ENCODE measurements at regions not wholly inside any gene's neighbourhood (a gene's known extent, or its start where the extent isn't known, plus 50 kb on each side); places are given as distances from the start of the nearest gene placed in this dataset.

- H3K4me1 Mint-ChIP-seq (ENCODE audit: low read depth, unreplicated experiment), result no peaks in the 10 kb centered on the region
- no peak overlapping the region for H3K4me3 ChIP-seq (ENCODE audit: low read depth, low read length)
- POLR2A ChIA-PET, result no interaction called here
- DNase-seq, result no peak
- H3K27ac Mint-ChIP-seq (ENCODE audit: unreplicated experiment), result no peak overlapping the region
- H3K27me3 Mint-ChIP-seq (ENCODE audit: insufficient read depth, unreplicated experiment), result peaks cover 21% of the 10 kb centered on the region
- intact Hi-C loops (cut with micrococcal nuclease; ENCODE audit: unreplicated experiment), result no loop called here
- no peaks in the 10 kb centered on the region for H3K9me3 Mint-ChIP-seq (ENCODE audit: unreplicated experiment)
- no TSS peak for BruUV-seq (replicated peaks)
- H3K9me3 ChIP-seq, result no peaks in the 10 kb centered on the region
- no peaks in the 10 kb centered on the region for H3K36me3 Mint-ChIP-seq (ENCODE audit: insufficient read depth, unreplicated experiment)
- H3K4me1 ChIP-seq, result 0 out of 2 replicates have a peak, but pooled peaks cover 4% of the 10 kb centered on the region
- TF ChIP-seq, protein P1, sequence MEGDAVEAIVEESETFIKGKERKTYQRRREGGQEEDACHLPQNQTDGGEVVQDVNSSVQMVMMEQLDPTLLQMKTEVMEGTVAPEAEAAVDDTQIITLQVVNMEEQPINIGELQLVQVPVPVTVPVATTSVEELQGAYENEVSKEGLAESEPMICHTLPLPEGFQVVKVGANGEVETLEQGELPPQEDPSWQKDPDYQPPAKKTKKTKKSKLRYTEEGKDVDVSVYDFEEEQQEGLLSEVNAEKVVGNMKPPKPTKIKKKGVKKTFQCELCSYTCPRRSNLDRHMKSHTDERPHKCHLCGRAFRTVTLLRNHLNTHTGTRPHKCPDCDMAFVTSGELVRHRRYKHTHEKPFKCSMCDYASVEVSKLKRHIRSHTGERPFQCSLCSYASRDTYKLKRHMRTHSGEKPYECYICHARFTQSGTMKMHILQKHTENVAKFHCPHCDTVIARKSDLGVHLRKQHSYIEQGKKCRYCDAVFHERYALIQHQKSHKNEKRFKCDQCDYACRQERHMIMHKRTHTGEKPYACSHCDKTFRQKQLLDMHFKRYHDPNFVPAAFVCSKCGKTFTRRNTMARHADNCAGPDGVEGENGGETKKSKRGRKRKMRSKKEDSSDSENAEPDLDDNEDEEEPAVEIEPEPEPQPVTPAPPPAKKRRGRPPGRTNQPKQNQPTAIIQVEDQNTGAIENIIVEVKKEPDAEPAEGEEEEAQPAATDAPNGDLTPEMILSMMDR (IDR thresholded peaks at IDR 0.05; ENCODE audit: insufficient read depth in 1 of 2, low read depth in 1 of 2, low read length in 1 of 2, severe bottlenecking in 1 of 2, unreplicated experiment in 1 of 2), result no peak
- H3K4me3 Mint-ChIP-seq (ENCODE audit: unreplicated experiment), result no peak overlapping the region
- H3K36me3 ChIP-seq (ENCODE audit: control insufficient read depth, insufficient read depth, low read length), result no peaks in the 10 kb centered on the region
- no peaks in the 10 kb centered on the region for H3K27me3 ChIP-seq (replicated peaks; ENCODE audit: control insufficient read depth, insufficient read depth, low read length)
- CTCF ChIA-PET, result no interaction called here
Measured at GRCh38 chr17:33457477-33457876, 164.4 kb upstream of the ASIC2 start.

DNA sequence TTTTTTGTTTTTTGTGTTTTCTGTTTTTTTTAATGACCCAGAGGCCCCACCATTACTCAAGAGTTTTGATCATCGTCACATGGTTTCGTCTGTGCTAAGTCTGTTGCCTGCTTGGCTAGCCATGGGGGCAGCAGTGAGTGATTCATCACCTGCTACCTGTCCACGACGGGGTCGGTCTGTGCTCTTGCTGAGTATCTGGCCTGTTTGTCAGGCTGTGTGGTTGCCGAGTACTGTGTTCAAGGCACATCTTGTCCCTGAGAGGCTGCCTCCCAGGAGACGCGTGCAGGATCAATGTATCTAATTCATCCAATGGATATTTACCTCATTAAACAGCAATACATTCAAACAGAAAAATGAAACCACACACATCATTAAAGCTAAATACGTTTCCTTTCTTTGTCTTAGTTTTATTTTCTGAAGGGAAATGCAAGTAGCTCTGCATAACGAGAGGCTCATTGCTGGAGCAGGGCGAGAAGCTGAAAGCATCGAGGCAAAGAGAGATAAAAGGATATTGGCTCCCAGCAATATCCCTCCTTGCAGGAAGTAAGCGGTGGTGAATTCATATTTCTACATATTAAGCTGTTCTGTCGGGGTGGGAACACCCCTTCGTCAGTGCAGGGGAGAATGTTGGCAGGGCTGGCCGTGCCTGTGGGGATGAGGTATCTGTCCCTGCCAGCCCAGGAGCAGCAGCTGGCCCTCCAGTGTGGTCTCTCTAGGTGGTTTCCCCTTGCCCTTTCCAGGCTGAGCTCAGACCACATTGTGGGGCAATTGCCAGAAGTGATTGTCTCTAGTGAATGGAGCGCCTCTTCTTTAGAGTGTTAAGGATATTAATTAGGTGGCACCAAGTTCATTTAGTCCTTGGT, 166.2 kb upstream of the ASIC2 start:
- BruUV-seq (replicated peaks), result no TSS peak

GRCh38 chr17:33460781-33461450, 167.8 kb upstream of the ASIC2 start:
- POLR2A ChIA-PET, result interaction anchor here (0.6 kb wide), 1 partner anchor 632 kb away, joined by 11 read pairs; no protein-coding TSS in a partner anchor
- Histone ChIP-seq H3K36me3 (ENCODE audit: control insufficient read depth, insufficient read depth, low read length) (no peaks in the 10 kb centered on the region), H3K9me3 (no peaks in the 10 kb centered on the region), H3K4me3 (ENCODE audit: low read depth, low read length) (no peak overlapping the region), H3K27me3 (replicated peaks; ENCODE audit: control insufficient read depth, insufficient read depth, low read length) (no peaks in the 10 kb centered on the region), H3K4me1 (0 out of 2 replicates have a peak, but pooled peaks cover 4% of the 10 kb centered on the region)
- CTCF ChIA-PET, result no interaction called here
- BruUV-seq (replicated peaks), result no TSS peak
- intact Hi-C loops (cut with micrococcal nuclease; ENCODE audit: unreplicated experiment), result no loop called here
- no peak for DNase-seq
- Mint-ChIP-seq H3K9me3 (ENCODE audit: unreplicated experiment) (no peaks in the 10 kb centered on the region), H3K4me3 (ENCODE audit: unreplicated experiment) (no peak overlapping the region), H3K36me3 (ENCODE audit: insufficient read depth, unreplicated experiment) (no peaks in the 10 kb centered on the region), H3K4me1 (ENCODE audit: low read depth, unreplicated experiment) (no peaks in the 10 kb centered on the region), H3K27me3 (ENCODE audit: insufficient read depth, unreplicated experiment) (peaks cover 20% of the 10 kb centered on the region), H3K27ac (ENCODE audit: unreplicated experiment) (no peak overlapping the region)
- TF ChIP-seq, protein P1 (IDR thresholded peaks at IDR 0.05; ENCODE audit: insufficient read depth in 1 of 2, low read depth in 1 of 2, low read length in 1 of 2, severe bottlenecking in 1 of 2, unreplicated experiment in 1 of 2), result no peak

More for the DNA sequence above, 166.2 kb upstream of the ASIC2 start:
- H3K9me3 ChIP-seq, result no peaks in the 10 kb centered on the region
- no peaks in the 10 kb centered on the region for H3K4me1 Mint-ChIP-seq (ENCODE audit: low read depth, unreplicated experiment)
- no peak overlapping the region for H3K27ac Mint-ChIP-seq (ENCODE audit: unreplicated experiment)
- no peak for DNase-seq
- H3K4me1 ChIP-seq, result 0 out of 2 replicates have a peak, but pooled peaks cover 4% of the 10 kb centered on the region
- TF ChIP-seq, protein P1 (IDR thresholded peaks at IDR 0.05; ENCODE audit: insufficient read depth in 1 of 2, low read depth in 1 of 2, low read length in 1 of 2, severe bottlenecking in 1 of 2, unreplicated experiment in 1 of 2), result no peak
- no peaks in the 10 kb centered on the region for H3K27me3 ChIP-seq (replicated peaks; ENCODE audit: control insufficient read depth, insufficient read depth, low read length)
- H3K27me3 Mint-ChIP-seq (ENCODE audit: insufficient read depth, unreplicated experiment), result peaks cover 21% of the 10 kb centered on the region
- CTCF ChIA-PET, result no interaction called here
- intact Hi-C loops (cut with micrococcal nuclease; ENCODE audit: unreplicated experiment), result no loop called here
- H3K36me3 Mint-ChIP-seq (ENCODE audit: insufficient read depth, unreplicated experiment), result no peaks in the 10 kb centered on the region
- H3K9me3 Mint-ChIP-seq (ENCODE audit: unreplicated experiment), result no peaks in the 10 kb centered on the region
- H3K4me3 ChIP-seq (ENCODE audit: low read depth, low read length), result no peak overlapping the region
- POLR2A ChIA-PET, result no interaction called here
- no peaks in the 10 kb centered on the region for H3K36me3 ChIP-seq (ENCODE audit: control insufficient read depth, insufficient read depth, low read length)
- H3K4me3 Mint-ChIP-seq (ENCODE audit: unreplicated experiment), result no peak overlapping the region
